GM19193 (cell line): ENCODE measurements at regions not wholly inside any gene's neighbourhood (a gene's known extent, or its start where the extent isn't known, plus 50 kb on each side); places are given as distances from the start of the nearest gene placed in this dataset.

Source experiments
- POLR2A ChIP-seq: IDR thresholded peaks from 4 replicates; pipeline ENCODE4 v1.6.1; 2011; ENCODE audit not compliant: insufficient read depth, insufficient read length; ENCODE audit errors: extremely low read depth

GRCh38 chr1:173257805-173258204 is 50.7 kb upstream of the TNFSF4 start:
- no peak for TF ChIP-seq POLR2A

DNA sequence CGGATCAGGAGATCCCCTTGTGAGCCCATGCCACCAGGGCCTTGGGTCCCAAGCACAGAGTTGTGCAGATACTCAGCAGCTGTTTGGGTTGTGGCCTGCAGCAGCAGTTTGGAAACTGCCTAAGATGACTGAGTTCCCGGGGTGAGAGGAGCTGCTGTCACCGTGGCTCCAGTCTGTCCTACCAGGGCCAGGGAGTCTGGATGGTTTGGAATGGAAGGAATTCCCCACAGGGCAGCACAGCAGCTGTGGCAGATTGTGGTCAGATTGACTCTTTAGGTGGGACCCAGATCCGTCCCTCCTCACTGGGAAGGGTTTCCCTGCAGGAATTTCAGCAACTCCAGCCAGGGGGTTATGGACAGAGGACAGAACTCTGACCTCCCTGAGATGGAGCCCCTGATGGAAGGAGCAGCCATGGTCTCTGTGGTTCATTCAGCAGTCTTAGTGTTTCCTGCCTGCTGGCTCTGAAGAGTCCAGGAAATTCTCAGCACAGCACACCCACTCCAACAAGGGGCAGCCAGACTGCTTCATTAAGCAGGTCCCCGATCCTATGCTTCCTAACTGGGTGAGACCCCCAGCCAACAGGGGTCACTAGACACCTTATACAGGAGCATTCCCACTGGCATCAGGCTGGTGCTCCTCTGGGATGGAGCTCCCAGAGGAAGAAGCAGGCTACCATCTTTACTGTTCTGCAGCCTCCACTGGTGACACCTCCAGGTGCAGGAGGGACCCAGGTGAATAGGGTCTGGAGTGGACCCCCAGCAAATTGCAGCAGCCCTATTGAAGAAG is 51.5 kb upstream of the TNFSF4 start:
- TF ChIP-seq POLR2A: no peak

DNA sequence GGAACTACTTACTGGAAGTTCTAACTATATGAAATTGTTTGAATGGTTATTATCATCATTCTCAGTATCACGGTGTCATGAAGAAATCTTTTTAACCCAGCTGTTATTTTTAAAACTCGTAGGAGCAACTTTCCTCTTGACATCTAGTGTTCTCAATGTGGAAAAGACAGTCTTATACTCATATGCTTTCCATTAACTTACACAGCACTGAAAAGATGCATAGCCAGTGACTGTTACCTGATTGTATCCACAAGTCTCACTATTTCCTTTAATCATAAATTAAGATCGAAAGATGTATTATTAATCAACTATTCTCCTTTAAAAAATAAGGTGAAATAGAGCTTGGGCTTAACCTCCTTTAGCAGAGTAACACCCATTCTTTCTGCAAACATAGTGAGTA is 59.7 kb upstream of the TNFSF4 start:
- TF ChIP-seq POLR2A: no peak

DNA sequence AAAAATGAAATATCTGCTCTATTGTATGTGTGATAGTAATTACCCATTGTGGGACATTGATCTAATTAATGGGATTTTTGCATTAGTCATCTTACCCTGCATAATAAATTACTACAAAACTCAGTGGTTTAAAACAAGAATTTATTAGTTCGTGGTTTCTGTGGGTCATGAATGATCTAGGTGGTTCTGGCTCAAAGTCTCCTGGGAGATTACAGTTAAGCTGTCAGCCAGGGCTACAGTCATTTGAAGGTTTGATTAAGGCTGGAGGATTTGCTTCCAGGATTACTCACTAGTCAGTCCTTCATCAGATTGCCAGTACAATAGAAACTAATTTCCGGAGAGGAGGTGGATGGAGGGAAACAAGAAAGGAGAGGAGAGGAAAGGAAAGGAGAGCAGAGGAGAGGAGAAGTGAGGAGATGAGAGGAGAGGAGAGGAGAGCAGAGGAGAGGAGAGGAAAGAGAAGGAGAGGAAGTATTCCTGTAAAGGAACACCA is 60.4 kb upstream of the TNFSF4 start:
- no peak for TF ChIP-seq POLR2A

DNA sequence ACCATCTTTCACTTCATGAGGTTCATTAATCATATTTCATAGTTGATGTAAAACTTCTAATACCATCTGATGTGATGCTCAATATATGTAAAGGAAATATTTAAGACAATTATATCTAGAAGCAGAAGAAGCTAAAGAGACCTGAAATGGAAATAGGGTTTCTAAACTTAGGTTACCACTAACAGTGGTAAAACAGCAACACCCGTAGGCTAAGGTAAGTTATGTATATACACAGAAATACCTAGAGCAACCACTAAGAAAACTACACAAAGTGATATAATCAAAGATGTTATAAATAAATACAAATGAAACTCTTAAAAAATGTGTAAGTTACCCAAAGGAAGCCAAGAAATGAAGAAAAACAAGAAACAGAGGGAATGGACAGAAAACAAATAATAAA is 61.1 kb upstream of the TNFSF4 start:
- TF ChIP-seq POLR2A: no peak

- TF ChIP-seq POLR2A: no peak
Measured at GRCh38 chr1:173268786-173269277, 61.7 kb upstream of the TNFSF4 start.

DNA sequence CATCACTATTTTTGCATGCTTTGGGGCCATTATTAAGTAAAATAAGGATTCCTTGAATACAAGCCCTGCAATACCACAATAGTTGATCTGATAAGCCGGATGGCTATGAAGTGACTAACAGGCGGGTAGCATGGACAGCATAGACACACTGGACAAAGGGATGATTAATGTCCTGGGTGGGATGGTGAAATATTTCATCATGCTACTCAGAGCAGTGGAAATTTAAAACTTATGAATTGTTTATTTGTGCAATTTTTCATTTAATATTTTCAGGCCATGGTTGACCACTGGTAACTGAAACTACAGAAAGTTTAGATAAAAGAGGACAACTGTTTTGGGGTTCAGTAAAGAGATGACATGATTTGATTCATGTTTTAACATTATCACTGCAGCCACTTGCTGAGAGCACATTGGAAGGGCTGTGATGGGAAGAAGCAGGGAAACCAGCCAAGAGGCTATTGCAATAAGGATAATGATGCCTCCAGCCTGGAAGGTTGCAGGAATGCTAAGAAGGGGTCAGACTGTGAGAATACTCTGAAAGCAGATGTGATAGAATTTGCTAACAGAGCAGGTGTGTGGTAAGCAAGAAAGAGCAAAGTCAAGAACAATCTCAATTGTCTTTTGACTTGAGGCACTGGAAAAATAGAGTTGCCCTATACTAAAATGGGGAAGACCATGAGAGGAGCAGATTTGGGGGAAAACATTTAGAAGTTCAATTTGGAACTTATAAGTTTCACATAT is 62.5 kb upstream of the TNFSF4 start:
- TF ChIP-seq POLR2A: no peak

DNA sequence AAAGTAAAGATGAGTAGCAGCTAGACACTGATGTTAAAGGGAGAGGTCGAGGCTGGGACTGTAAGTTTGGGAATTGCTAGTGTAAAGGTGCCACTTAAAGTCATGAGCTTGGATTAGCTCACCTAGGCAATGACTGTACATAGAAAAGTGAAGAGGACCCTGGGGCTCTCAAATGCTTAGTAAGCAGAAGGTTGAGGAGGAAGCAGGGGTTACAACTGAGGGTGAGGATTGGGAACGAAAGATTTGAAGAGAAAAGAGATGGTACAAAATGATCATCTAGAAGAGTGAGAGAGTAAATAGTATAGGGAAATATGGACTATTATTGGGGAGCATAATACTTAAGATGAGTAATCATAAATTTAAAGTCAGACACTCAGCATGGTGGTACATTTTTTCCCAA is 63.1 kb upstream of the TNFSF4 start:
- TF ChIP-seq POLR2A: no peak

DNA sequence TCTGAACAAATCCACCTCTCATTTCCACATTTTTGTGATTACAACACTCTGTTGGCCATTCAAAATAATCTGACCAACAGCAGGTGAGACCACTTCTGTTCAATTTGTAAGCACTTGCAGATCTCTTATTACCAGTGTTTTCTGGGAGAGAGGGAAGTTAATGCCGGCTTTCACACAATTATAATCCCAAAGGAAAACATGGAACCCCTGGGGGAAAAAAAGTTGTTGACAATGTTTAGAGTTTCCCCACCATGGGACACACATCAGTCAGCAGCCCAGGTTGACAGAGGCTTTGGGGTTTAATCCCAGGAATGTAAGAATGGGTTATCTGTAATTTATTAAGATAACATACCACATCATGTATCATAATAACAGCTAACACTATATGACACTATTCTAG is 68.4 kb upstream of the TNFSF4 start:
- no peak for TF ChIP-seq POLR2A

DNA sequence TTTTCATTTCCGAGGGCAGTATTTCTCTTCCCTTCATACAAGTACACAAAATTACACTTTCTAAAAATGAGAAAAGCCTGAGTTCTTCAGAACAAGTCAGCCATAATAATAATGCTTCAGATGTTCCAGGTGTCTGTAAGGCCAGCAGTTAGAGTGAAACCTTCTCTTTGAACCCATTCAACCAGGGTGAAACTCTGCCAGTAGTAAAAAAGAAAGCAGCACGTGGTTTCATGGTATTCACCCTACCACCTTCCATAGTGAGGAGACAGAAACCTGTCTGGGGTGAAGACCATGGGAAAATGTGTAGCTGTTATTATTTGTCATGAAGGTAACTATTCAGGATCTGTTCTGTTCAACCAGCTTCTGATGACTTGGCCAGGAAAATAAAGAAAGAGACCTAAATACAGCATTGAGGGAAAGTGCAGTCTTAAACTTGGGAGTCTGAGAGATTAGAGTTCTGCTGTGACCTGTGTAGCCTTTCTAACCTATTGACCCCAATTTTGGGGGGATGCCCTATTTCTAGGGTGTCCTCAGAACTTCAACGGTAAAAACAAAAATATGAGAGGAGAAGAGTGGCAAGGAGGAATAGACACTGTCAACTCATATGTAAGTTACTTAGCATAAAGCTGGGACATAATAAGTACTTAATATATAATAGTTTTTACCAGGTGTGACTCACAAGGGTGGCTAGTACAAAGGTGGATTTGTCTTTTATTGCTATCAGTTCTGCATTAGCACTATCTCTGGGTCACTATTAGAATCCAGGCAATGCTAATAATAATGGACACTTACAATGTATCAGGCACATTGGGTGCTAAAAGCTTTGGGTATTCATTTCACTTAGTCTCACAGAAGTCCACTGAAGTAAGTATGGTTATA is 70.0 kb upstream of the TNFSF4 start:
- TF ChIP-seq POLR2A: no peak

DNA sequence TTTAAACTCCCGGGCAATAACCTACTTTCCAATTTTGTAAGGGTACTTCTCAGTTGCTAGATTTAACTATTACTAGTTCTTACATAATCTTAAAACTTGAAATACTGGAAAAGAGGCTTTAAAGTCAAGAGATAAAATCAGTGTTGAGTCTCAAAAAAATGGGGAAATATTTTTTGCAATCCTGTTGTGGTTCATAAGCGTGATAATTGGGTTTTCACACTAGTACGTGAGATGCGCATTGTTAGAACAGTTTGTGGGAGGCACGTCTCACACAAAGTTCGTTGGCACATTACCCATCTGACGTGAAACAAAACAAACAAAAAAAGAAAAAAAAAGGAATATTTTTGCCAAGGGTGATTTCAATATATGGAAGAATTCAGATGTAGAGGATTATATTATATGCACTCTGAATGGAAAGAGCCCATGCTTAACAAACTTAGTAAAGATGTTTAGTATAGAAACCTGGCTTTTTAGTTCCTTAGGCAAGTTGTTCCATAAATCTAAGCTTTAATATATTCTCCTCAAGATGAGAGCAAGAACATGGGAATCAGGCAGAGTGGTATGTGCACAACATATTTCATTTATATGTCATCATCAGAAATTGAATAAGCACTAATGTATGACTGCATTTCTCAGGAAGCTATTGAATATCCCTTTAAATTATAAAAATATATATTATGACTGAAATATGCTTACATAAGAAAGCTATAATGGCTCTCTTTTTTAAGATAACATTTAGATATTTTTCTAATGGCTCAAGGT is 73.9 kb upstream of the TNFSF4 start:
- no peak for TF ChIP-seq POLR2A

- no peak for TF ChIP-seq POLR2A
Measured at GRCh38 chr1:173285048-173285447, 77.9 kb upstream of the TNFSF4 start.

DNA sequence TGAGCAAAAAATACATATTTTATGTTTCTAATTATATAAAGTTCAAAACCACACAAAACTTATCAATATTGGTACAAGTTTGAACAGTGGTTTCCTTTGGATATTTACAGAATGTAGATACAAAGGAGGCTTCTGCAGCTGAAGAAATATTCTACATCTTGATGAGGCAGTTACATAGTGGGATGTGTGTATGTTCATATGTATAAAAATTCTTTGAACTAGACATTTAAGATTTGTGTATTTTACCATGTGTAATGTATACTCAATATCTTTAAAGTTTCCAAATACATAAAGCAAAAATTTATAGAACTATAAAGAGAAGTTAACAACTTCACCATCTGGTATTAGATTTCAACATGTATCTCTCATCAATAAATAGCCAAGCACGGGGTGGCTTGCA is 80.7 kb upstream of the TNFSF4 start:
- no peak for TF ChIP-seq POLR2A

- TF ChIP-seq POLR2A: no peak
Measured at GRCh38 chr1:173293756-173294155, 86.6 kb upstream of the TNFSF4 start.
